ENCODE measurements at regions not wholly inside any gene's neighbourhood (a gene's known extent, or its start where the extent isn't known, plus 50 kb on each side); places are given as distances from the start of the nearest gene placed in this dataset.

DNA sequence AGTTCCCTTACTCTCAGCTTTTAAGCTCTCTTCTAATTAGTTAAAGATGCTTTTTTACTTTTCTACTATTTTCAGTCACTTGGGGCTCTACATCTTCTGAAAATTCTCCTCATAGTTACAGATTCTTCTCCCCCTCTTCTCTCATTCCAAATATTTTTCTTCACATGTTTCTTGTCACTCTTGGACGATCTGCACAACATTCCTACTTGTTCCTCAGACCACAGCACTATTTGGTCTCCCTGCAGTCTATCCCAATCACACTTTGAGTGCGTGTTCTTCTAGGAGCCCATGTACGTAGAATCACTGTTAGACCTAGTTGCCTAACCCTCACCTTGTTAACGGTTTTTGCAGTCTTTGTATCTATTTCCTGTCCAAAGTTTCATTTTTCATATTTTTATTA, 222.5 kb upstream of the SPRY2 start (continued):
- TF ChIP-seq, protein P1, sequence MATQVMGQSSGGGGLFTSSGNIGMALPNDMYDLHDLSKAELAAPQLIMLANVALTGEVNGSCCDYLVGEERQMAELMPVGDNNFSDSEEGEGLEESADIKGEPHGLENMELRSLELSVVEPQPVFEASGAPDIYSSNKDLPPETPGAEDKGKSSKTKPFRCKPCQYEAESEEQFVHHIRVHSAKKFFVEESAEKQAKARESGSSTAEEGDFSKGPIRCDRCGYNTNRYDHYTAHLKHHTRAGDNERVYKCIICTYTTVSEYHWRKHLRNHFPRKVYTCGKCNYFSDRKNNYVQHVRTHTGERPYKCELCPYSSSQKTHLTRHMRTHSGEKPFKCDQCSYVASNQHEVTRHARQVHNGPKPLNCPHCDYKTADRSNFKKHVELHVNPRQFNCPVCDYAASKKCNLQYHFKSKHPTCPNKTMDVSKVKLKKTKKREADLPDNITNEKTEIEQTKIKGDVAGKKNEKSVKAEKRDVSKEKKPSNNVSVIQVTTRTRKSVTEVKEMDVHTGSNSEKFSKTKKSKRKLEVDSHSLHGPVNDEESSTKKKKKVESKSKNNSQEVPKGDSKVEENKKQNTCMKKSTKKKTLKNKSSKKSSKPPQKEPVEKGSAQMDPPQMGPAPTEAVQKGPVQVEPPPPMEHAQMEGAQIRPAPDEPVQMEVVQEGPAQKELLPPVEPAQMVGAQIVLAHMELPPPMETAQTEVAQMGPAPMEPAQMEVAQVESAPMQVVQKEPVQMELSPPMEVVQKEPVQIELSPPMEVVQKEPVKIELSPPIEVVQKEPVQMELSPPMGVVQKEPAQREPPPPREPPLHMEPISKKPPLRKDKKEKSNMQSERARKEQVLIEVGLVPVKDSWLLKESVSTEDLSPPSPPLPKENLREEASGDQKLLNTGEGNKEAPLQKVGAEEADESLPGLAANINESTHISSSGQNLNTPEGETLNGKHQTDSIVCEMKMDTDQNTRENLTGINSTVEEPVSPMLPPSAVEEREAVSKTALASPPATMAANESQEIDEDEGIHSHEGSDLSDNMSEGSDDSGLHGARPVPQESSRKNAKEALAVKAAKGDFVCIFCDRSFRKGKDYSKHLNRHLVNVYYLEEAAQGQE (IDR thresholded peaks at IDR 0.05; ENCODE audit: unreplicated experiment) = no peak

DNA sequence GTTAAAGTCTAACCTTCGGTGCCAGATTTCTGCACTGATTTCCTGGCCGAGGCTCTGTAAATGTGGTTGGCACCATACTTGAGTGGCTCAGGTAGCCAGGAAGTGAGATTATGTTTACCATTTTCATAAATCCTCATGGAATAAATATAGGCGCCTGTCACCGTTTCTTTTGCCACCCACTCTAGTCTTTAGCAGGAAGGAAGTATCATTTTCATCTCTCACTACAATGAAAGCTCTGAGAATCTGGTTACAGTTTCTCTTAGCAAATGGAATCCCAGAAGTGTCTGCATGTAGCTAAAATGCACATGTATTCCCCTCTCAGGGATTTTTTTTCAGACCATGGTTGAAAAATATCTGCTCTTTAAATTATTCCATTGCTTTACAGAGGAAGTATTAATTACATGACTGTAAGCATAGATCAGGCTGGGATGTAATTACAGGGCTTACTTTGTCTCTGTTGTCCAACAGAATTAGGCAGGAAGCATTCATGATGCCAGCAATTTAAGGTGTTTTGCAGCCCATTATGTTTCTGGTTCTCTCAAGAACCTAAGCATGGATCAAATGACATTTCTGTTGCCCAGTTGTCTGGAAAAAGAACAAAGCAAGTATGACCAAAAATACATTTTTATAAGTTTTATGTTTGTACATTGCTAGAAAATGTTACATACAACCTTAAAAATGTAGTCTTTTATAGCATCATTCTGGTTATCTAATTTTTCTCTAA, 221.7 kb upstream of the SPRY2 start:
- Histone ChIP-seq H3K36me3 (ENCODE audit: insufficient read depth) (no peaks in the 10 kb centered on the region), H2AFZ (peak overlapping the region; percentile 58), H3K27me3 (ENCODE audit: insufficient read depth) (no peaks in the 10 kb centered on the region), H3K4me1 (ENCODE audit: insufficient read depth) (no peaks in the 10 kb centered on the region; the same call in none of the 2 replicates), H3K9me2 (ENCODE audit: insufficient read depth) (no peaks in the 10 kb centered on the region), H3K4me3 (no peak overlapping the region), H3K79me2 (replicated peaks; ENCODE audit: insufficient read depth) (no peaks in the 10 kb centered on the region), H4K20me1 (replicated peaks; ENCODE audit: insufficient read depth) (no peaks in the 10 kb centered on the region), H3F3A (replicated peaks; ENCODE audit: low read depth) (no peaks in the 10 kb centered on the region), H3K27ac (ENCODE audit: low read depth) (no peak overlapping the region), H3K4me2 (no peak overlapping the region)
- H3K4me3 Mint-ChIP-seq = no peak overlapping the region
- peaks cover 3% of the 10 kb centered on the region for H3K27me3 Mint-ChIP-seq (ENCODE audit: insufficient read depth, low read depth, poor library complexity)
- DNase-seq (ENCODE audit: low spot score) = no peak
- H3K9me3 Mint-ChIP-seq = no peaks in the 10 kb centered on the region
- peaks cover 3% of the 10 kb centered on the region for H3K4me1 Mint-ChIP-seq
- no peaks in the 10 kb centered on the region for H3K36me3 Mint-ChIP-seq (ENCODE audit: low read depth)
- ATAC-seq = no peak
- no peak overlapping the region for H3K27ac Mint-ChIP-seq
- TF ChIP-seq, protein P2, sequence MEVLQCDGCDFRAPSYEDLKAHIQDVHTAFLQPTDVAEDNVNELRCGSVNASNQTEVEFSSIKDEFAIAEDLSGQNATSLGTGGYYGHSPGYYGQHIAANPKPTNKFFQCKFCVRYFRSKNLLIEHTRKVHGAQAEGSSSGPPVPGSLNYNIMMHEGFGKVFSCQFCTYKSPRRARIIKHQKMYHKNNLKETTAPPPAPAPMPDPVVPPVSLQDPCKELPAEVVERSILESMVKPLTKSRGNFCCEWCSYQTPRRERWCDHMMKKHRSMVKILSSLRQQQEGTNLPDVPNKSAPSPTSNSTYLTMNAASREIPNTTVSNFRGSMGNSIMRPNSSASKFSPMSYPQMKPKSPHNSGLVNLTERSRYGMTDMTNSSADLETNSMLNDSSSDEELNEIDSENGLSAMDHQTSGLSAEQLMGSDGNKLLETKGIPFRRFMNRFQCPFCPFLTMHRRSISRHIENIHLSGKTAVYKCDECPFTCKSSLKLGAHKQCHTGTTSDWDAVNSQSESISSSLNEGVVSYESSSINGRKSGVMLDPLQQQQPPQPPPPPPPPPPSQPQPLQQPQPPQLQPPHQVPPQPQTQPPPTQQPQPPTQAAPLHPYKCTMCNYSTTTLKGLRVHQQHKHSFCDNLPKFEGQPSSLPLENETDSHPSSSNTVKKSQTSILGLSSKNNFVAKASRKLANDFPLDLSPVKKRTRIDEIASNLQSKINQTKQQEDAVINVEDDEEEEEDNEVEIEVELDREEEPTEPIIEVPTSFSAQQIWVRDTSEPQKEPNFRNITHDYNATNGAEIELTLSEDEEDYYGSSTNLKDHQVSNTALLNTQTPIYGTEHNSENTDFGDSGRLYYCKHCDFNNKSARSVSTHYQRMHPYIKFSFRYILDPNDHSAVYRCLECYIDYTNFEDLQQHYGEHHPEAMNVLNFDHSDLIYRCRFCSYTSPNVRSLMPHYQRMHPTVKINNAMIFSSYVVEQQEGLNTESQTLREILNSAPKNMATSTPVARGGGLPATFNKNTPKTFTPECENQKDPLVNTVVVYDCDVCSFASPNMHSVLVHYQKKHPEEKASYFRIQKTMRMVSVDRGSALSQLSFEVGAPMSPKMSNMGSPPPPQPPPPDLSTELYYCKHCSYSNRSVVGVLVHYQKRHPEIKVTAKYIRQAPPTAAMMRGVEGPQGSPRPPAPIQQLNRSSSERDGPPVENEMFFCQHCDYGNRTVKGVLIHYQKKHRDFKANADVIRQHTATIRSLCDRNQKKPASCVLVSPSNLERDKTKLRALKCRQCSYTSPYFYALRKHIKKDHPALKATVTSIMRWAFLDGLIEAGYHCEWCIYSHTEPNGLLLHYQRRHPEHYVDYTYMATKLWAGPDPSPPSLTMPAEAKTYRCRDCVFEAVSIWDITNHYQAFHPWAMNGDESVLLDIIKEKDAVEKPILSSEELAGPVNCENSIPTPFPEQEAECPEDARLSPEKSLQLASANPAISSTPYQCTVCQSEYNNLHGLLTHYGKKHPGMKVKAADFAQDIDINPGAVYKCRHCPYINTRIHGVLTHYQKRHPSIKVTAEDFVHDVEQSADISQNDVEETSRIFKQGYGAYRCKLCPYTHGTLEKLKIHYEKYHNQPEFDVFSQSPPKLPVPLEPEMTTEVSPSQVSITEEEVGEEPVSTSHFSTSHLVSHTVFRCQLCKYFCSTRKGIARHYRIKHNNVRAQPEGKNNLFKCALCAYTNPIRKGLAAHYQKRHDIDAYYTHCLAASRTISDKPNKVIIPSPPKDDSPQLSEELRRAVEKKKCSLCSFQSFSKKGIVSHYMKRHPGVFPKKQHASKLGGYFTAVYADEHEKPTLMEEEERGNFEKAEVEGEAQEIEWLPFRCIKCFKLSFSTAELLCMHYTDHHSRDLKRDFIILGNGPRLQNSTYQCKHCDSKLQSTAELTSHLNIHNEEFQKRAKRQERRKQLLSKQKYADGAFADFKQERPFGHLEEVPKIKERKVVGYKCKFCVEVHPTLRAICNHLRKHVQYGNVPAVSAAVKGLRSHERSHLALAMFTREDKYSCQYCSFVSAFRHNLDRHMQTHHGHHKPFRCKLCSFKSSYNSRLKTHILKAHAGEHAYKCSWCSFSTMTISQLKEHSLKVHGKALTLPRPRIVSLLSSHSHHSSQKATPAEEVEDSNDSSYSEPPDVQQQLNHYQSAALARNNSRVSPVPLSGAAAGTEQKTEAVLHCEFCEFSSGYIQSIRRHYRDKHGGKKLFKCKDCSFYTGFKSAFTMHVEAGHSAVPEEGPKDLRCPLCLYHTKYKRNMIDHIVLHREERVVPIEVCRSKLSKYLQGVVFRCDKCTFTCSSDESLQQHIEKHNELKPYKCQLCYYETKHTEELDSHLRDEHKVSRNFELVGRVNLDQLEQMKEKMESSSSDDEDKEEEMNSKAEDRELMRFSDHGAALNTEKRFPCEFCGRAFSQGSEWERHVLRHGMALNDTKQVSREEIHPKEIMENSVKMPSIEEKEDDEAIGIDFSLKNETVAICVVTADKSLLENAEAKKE (CRISPR knock-in tag; IDR thresholded peaks at IDR 0.05) = no peak
- TF ChIP-seq ZNF331 (CRISPR knock-in tag; IDR thresholded peaks at IDR 0.05; ENCODE audit: low read depth) (no peak), POLR2AphosphoS5 (IDR thresholded peaks at IDR 0.05; ENCODE audit: low read depth) (no peak), EZH2phosphoT487 (IDR thresholded peaks at IDR 0.05; ENCODE audit: unreplicated experiment) (no peak), EZH2 (IDR thresholded peaks at IDR 0.05; ENCODE audit: low read depth, unreplicated experiment) (no peak), STAT1 (IDR thresholded peaks at IDR 0.05; ENCODE audit: unreplicated experiment) (no peak), ZNF114 (CRISPR knock-in tag; IDR thresholded peaks at IDR 0.05) (no peak), JUNB (IDR thresholded peaks at IDR 0.05; ENCODE audit: unreplicated experiment) (no peak), NANOG (IDR thresholded peaks at IDR 0.05; ENCODE audit: borderline replicate concordance) (no peak)
- TF ChIP-seq, protein P1 (IDR thresholded peaks at IDR 0.05; ENCODE audit: unreplicated experiment) = no peak
